OCI-LY7 (cell line): ENCODE measurements at regions not wholly inside any gene's neighbourhood (a gene's known extent, or its start where the extent isn't known, plus 50 kb on each side); places are given as distances from the start of the nearest gene placed in this dataset.

Source experiments
- CTCF ChIP-seq: fragments of 200-600 bp; sonication (generic); conservative IDR thresholded peaks from 2 replicates; pipeline ENCODE4 v1.5.1; 2014; ENCODE audit warnings: mild to moderate bottlenecking, antibody characterized with exemption, low read length, moderate library complexity, mixed read lengths
- EZH2phosphoT487 ChIP-seq: fragments of 200-600 bp; sonication (generic); IDR thresholded peaks from 2 replicates; pipeline ENCODE4 v1.6.1; 2018; ENCODE audit warnings: low read depth, borderline replicate concordance, mild to moderate bottlenecking, mixed run types, antibody characterized with exemption, low read length, moderate library complexity, mixed read lengths

DNA sequence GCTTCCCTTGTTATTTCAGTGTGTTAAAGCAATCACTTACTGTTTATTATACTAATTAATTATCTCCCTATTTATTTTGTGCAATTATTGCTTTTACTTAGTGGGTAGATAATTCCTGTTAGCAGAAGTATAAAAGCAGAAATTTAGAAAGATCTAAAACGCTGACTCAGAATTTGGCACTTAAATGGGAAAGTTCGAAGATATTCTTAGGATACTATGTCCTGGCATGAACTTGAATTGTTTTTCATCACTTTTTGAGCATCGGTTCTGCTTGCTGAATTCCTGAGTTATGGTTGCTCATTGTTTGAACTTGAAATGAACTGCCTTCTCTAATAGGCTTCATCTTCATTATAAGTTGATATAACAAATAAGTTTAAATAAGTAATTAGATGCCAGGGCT is 325.4 kb downstream of the JRKL start:
- TF ChIP-seq CTCF (no peak), EZH2phosphoT487 (no peak)
